Fibroblast of skin of back (primary cell): ENCODE measurements at regions not wholly inside any gene's neighbourhood (a gene's known extent, or its start where the extent isn't known, plus 50 kb on each side); places are given as distances from the start of the nearest gene placed in this dataset.
A peak's percentile ranks its signal among the peaks of the same experiment; 100 is the strongest.

Experiments
- DNase-seq: peaks from one replicate; pipeline ENCODE4 v3.0.0-alpha.2; 2013

DNA sequence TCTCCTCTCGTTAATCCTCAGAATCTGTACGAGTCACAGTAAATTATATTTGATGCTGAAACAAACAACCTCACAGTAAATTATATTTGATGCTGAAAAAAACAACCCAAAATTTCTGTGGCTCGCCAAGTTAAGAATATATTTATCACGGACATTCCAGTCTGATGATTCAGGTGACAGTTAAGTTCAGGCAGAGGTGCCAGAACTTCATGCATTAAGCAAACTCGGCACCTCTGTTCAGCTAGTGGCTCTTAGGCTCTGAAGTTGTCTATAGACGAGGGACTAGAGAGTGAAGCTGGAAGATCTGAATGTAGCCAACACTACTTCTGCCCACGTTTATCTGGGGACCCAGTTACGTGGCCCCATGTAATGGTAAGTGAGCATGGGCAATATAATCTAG lies 132.2 kb upstream of the AGA start:
- DNase-seq, result peak; percentile 8

- no peak for DNase-seq
These were observed 137.4 kb upstream of the AGA start for GRCh38 chr4:177579649-177580048.

- peak; percentile 37 for DNase-seq
These were observed 140.8 kb upstream of the AGA start for GRCh38 chr4:177582992-177583391.

DNA sequence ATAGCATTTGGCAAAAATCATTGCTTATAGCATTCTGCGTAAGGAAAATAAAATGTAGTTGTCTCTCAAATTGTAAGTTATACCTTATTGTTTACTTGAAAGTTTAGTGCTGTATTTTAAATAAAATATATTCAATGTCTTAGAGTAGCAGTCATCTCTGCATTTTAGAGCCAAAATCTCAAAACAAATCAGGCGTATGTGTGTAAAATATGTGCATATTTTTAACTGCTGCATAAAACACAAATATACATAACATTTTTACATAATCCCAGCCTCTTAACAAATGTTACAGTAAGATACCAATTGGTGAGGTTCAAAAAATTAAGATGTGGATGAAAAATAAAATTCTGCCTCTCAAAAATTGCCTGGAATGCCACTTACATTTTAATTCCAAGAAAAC lies 145.8 kb upstream of the AGA start:
- DNase-seq, result no peak

DNA sequence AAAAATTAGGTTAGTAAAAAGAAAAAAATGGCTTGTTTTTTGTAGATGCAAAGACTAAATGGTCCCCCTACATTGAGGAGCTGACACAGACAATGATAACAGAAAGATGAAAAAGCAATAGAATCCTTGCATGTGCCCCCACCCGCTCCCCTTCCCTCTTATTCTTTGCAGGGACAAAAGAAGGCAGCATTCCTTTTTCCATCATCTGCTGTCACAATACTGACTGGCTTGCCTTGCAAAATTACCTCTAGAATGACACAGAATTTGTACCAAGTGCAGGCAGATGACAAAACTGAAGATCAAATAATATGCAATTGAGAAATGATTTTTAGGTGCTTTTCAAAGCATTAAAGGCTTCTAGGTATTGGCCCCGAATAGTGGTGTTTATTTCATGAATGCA lies 153.1 kb upstream of the AGA start:
- DNase-seq, result no peak

- DNase-seq, result peak; percentile 87
These were observed 153.8 kb upstream of the AGA start for GRCh38 chr4:177596035-177596434.

- no peak for DNase-seq
These were observed 154.8 kb upstream of the AGA start for GRCh38 chr4:177596991-177597390.

DNA sequence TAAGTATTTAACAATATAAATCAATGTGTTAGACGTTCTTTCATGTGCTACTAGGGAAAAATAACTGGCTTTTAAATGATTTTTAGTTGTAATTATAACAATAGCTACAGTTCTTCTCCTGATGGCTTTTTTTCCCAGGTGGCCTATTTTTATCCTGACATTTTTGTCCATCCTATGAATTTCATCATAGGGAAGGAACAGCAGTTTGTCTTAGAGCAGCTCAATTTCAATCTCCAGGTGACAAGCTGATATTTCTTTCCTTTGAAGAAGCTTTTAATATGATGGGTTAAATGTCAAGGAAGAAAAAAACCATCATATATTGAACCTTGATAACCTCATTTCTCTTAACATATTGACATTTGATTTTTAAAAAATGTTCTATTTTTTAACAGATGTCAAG lies 163.0 kb upstream of the AGA start:
- no peak for DNase-seq

- no peak for DNase-seq
These were observed 164.9 kb upstream of the AGA start for GRCh38 chr4:177607111-177607573.

DNA sequence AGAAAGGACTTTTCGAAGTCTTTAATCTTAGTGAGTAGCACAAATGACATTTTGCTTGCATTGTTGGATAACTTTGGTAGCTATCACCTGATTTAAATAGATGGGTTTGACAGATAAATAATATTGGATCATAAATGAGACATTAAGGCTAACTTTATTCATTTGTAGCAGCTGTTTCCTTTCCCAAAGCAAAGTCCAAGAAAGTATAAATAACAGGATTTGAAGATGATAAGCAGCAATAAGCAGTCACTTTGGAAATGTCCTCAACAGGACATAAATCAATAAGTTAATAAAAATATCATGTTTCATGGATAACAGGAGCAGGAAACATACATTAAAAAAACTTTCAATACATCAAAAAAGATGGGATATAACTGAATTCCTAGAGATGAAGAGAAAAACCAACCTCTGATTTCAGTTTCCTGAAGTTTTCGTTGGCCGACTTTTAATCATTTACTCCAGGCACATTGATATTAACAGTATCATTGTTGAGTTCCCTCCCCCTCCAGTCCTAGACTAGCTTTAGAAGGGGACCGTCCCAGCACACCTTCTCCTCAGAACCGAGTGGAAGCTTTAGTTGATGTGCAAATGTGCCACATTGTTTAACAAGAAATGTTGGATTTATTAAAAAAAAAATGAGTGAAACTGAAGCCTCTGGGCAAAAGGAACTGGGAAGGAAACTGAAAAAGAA lies 169.9 kb upstream of the AGA start:
- DNase-seq, result no peak

GRCh38 chr4:177612684-177613083 lies 170.4 kb upstream of the AGA start:
- DNase-seq, result no peak

DNA sequence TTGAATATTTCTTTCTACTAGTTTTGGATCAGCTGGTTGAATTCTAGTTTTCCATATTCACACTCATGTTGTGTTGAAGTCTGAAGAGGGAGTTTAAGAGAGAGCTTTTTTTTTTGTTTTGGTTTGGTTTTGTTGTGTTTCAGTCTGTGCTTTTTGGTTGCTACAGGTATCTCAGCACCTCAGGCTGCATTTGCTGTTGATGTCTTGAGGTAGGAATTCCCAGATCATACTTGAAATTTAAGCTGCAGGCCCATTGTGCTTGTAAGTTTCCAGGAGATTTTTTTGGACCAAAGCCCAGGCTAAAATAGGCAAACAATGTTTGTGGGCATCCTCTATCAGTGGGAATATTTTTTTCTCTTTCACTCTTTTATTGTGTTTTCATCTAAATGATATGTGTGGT lies 190.2 kb upstream of the AGA start:
- DNase-seq, result no peak

DNA sequence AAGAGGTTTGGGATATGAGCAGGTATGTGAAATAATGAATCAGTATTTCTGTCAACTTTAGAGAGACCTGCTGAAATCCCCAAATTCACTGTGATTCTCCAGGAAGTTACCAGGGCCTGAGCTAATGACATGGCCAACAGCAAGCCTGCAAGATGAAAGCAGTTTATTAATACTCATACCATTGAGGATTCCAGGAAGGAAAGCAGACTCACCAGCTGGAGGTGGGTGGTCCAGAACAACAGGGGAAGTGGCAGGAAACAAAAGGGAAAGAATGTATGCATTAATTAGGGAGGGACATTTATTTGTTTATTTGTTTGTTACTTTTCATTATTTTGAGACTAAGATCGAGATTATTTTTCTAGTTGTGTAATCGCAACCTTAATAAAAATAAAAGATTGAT lies 196.6 kb upstream of the AGA start:
- no peak for DNase-seq

- DNase-seq, result no peak
These were observed 198.6 kb upstream of the AGA start for GRCh38 chr4:177640864-177641263.

GRCh38 chr4:177660223-177660622 lies 218.0 kb upstream of the AGA start:
- no peak for DNase-seq

DNA sequence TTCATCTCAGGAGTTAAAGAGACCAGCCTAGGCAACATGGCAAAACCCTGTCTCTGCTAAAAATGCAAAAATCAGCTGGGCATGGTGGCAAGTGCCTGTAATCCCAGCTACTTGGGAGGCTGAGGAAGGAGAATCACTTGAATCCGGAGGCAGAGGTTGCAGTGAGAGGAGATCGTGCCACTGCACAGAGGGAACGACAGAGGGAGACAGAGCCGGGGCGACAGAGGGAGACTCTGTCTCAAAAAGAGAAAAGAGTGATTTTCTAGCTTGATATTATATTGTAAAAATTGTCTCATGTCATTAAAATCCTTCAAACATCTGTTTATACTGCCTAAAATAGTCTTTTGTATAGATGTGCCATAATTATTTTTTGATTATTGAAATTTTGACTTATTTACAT lies 225.4 kb upstream of the AGA start:
- peak; percentile 6 for DNase-seq

GRCh38 chr4:177671387-177671786 lies 229.2 kb upstream of the AGA start:
- no peak for DNase-seq

DNA sequence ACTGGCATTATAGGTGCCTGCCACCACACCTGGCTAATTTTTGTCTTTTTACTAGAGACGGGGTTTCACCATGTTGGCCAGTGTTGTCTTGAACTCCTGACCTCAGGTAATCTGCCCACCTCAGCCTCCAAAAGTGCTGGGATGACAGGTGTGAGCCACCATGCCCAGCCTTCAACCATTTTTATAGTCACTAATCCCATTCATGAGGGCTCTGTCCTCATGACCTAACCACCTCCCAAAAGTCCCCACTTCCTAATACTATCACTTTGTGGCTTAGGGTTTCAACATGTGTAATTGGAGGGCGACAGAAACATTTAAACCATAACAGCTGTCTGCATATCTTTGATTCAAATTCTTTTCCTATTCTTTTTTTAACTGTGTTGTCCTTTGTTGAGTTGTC lies 229.6 kb upstream of the AGA start:
- DNase-seq, result no peak

- peak; percentile 7 for DNase-seq
These were observed 231.8 kb upstream of the AGA start for GRCh38 chr4:177673985-177674489.

DNA sequence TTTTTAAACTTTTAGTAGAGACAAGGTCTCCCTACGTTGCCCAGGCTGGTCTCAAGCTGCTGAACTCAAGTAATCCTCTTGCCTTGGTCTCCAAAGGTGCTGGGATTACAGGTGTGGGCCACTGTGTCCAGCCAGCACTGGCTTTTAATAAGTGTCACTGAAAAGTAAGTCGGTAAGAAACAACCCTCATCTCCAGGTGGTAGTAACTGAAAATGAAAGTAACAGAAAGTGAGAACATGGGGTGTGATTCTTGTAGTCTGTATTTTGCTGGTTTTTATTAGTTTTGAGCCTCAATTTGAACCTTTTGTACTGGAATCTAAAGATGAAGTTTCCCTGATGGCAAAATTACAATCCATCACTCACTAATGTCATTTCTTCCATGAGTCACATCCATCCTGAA lies 238.1 kb upstream of the AGA start:
- DNase-seq, result no peak

GRCh38 chr4:177681902-177682301 lies 239.7 kb upstream of the AGA start:
- no peak for DNase-seq

DNA sequence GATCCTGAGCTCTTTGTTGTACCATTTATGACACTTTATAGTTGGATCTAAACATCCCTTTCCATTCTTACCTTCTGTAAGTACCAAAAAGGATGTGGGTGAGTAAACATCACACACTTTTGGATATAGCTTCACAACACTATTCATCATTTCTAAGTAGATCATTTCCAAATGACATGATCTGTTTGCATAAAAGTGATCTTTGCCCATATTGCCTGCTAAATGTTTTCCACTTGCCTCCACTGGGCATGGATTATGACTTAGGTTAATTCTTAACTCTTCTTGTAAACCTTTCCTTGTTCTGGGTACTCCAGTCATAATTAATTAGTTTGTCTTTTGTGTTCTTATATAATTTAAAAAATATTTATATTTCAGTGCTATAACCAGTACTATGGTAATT lies 244.9 kb upstream of the AGA start:
- no peak for DNase-seq

- no peak for DNase-seq
These were observed 250.7 kb upstream of the AGA start for GRCh38 chr4:177692907-177693306.

- DNase-seq, result peak; percentile 25
These were observed 254.3 kb upstream of the AGA start for GRCh38 chr4:177696438-177696966.
